H1 (cell line): ENCODE measurements at regions not wholly inside any gene's neighbourhood (a gene's known extent, or its start where the extent isn't known, plus 50 kb on each side); places are given as distances from the start of the nearest gene placed in this dataset.

Experiments
- CTCF ChIA-PET: fragments of 300-600 bp; sonication (Branson Sonifier 250); formaldehyde crosslinking; loops from one replicate; lab custom pipeline; 2021; ENCODE audit not compliant: partially characterized antibody; lab: Charles Lee
- POLR2A ChIA-PET: fragments of 300-600 bp; sonication (Branson Sonifier 250); formaldehyde crosslinking; loops from one replicate; lab custom pipeline; 2021; ENCODE audit warnings: inconsistent platforms; ENCODE audit not compliant: partially characterized antibody; lab: Charles Lee
- DNase-seq, 2 experiments: peaks; one replicate each; pipeline versions ENCODE4 v3.0.0 to v3.0.0-alpha.2; 2010 to 2022; ENCODE audit warnings: low spot score in 2 of 2, low read depth in 1 of 2, mixed read lengths in 1 of 2
- FAIRE-seq: peaks from 2 replicates; lab custom pipeline; 2011; peaks lifted over from hg19 to GRCh38; lab: Jason Lieb, UNC
- H2AFZ ChIP-seq: 2 replicates; pipeline ENCODE4 v1.8.1; 2012; ENCODE audit warnings: low read length, inconsistent platforms
- H2AK5ac ChIP-seq: 2 replicates; pipeline ENCODE4 v1.6.1; 2013; ENCODE audit warnings: low read depth, low read length
- H2BK120ac ChIP-seq: replicated peaks from 2 replicates; pipeline ENCODE3; 2013; ENCODE audit warnings: low read depth, low read length, inconsistent platforms
- H2BK12ac ChIP-seq: 2 replicates; pipeline ENCODE4 v1.6.1; 2013; ENCODE audit warnings: low read depth, low read length
- H2BK15ac ChIP-seq: 2 replicates; pipeline ENCODE4 v1.6.1; 2013; ENCODE audit warnings: low read length
- H2BK20ac ChIP-seq: 2 replicates; pipeline ENCODE4 v1.6.1; 2013; ENCODE audit warnings: low read length
- H2BK5ac ChIP-seq: 2 replicates; pipeline ENCODE4 v1.6.1; 2013; ENCODE audit warnings: low read depth, low read length
- H3K14ac ChIP-seq: 2 replicates; pipeline ENCODE4 v1.6.1; 2013; ENCODE audit warnings: inconsistent platforms; ENCODE audit not compliant: insufficient read length
- H3K18ac ChIP-seq: 2 replicates; pipeline ENCODE4 v1.6.1; 2013; ENCODE audit warnings: low read length; ENCODE audit errors: extremely low read depth
- H3K23ac ChIP-seq: 2 replicates; pipeline ENCODE4 v1.6.1; 2013; ENCODE audit warnings: inconsistent platforms; ENCODE audit not compliant: insufficient read length
- H3K23me2 ChIP-seq: 2 replicates; pipeline ENCODE4 v1.6.1; 2013; ENCODE audit warnings: low read depth, low read length
- H3K27ac ChIP-seq: 2 replicates; pipeline ENCODE4 v1.6.1; 2011; ENCODE audit warnings: low read depth, low read length, inconsistent platforms
- H3K27me3 ChIP-seq, 4 experiments: replicated peaks in 1 of 4; 1 replicate in 1 of 4; 2 replicates in 3 of 4; pipeline versions ENCODE4 v1.6.1 to v1.8.1; 2011 to 2013; ENCODE audit warnings: low read length in 3 of 4, mild to moderate bottlenecking in 3 of 4, inconsistent platforms in 2 of 4, mixed read lengths in 2 of 4, moderate library complexity in 1 of 4; ENCODE audit not compliant: control insufficient read depth in 3 of 4, insufficient read depth in 3 of 4; ENCODE audit errors: extremely low read depth in 1 of 4
- H3K36me3 ChIP-seq, 4 experiments: 2 replicates each; pipeline versions ENCODE4 v1.6.1 to v1.8.1; 2011 to 2013; ENCODE audit warnings: mild to moderate bottlenecking in 4 of 4, low read length in 3 of 4, moderate library complexity in 2 of 4, control low read depth in 1 of 4, inconsistent platforms in 1 of 4; ENCODE audit not compliant: insufficient read depth in 4 of 4, control insufficient read depth in 2 of 4
- H3K4ac ChIP-seq: replicated peaks from 2 replicates; pipeline ENCODE3; 2013; ENCODE audit warnings: low read length, low read depth, mixed read lengths, inconsistent platforms; ENCODE audit not compliant: insufficient read length
- H3K4me1 ChIP-seq, 4 experiments: replicated peaks in 1 of 4; 1 replicate in 1 of 4; 2 replicates in 3 of 4; pipeline versions ENCODE4 v1.6.1 to v1.8.1; 2011 to 2013; ENCODE audit warnings: low read length in 3 of 4, inconsistent platforms in 2 of 4, mixed read lengths in 1 of 4; ENCODE audit not compliant: insufficient read depth in 4 of 4, control insufficient read depth in 3 of 4
- H3K4me2 ChIP-seq, 2 experiments: 2 replicates each; pipeline versions ENCODE4 v1.6.1 to v1.8.1; 2011 to 2013; ENCODE audit warnings: low read depth in 2 of 2, low read length in 2 of 2, control low read depth in 1 of 2, inconsistent platforms in 1 of 2, mild to moderate bottlenecking in 1 of 2; ENCODE audit not compliant: insufficient read depth in 1 of 2
- H3K4me3 ChIP-seq, 4 experiments: fragments of 200-600, 300-600 bp in 1 of 4; sonication (generic), shearing (Covaris generic), sonication (Bioruptor Twin) in 1 of 4; 2 replicates each; pipeline versions ENCODE4 v1.5.1 to v1.8.1; 2011 to 2016; ENCODE audit warnings: low read length in 4 of 4, low read depth in 3 of 4, control low read depth in 2 of 4, inconsistent platforms in 2 of 4, mild to moderate bottlenecking in 2 of 4, mixed read lengths in 1 of 4, moderate library complexity in 1 of 4; ENCODE audit not compliant: insufficient read depth in 2 of 4; ENCODE audit errors: extremely low read depth in 1 of 4
- H3K56ac ChIP-seq: replicated peaks from 2 replicates; pipeline ENCODE3; 2013; ENCODE audit warnings: low read depth, mild to moderate bottlenecking, mixed read lengths, low read length, inconsistent platforms; ENCODE audit not compliant: insufficient read length
- H3K79me1 ChIP-seq: 2 replicates; pipeline ENCODE4 v1.6.1; 2013; ENCODE audit warnings: low read depth, low read length, control low read depth
- H3K79me2 ChIP-seq, 2 experiments: 2 replicates each; pipeline versions ENCODE4 v1.6.1 to v1.8.1; 2012 to 2013; ENCODE audit warnings: low read length in 2 of 2, mild to moderate bottlenecking in 2 of 2, inconsistent platforms in 1 of 2; ENCODE audit not compliant: insufficient read depth in 2 of 2, control insufficient read depth in 1 of 2
- H3K9ac ChIP-seq, 4 experiments: replicated peaks in 1 of 4; 1 replicate in 1 of 4; 2 replicates in 3 of 4; pipeline versions ENCODE4 v1.6.1 to v1.8.1; 2011 to 2013; ENCODE audit warnings: low read depth in 3 of 4, low read length in 3 of 4, control low read depth in 2 of 4, mild to moderate bottlenecking in 2 of 4, moderate library complexity in 2 of 4, inconsistent platforms in 1 of 4; ENCODE audit errors: extremely low read depth in 1 of 4
- H3K9me3 ChIP-seq, 2 experiments: 2 replicates each; pipeline versions ENCODE4 v1.6.1 to v1.8.1; 2012 to 2013; ENCODE audit warnings: mild to moderate bottlenecking in 2 of 2, moderate library complexity in 2 of 2, control low read depth in 1 of 2, inconsistent platforms in 1 of 2, low read depth in 1 of 2, low read length in 1 of 2, mixed read lengths in 1 of 2; ENCODE audit not compliant: insufficient read depth in 2 of 2
- H4K20me1 ChIP-seq, 2 experiments: replicated peaks in 1 of 2; 2 replicates each; pipeline versions ENCODE3 to v1.8.1; 2011 to 2013; ENCODE audit warnings: inconsistent platforms in 2 of 2, low read length in 2 of 2, mild to moderate bottlenecking in 1 of 2; ENCODE audit not compliant: insufficient read depth in 2 of 2, control insufficient read depth in 1 of 2
- H4K5ac ChIP-seq: 2 replicates; pipeline ENCODE4 v1.6.1; 2013; ENCODE audit warnings: low read length, low read depth, mixed read lengths, inconsistent platforms; ENCODE audit not compliant: insufficient read length
- H4K8ac ChIP-seq: 2 replicates; pipeline ENCODE4 v1.8.0; 2013; ENCODE audit warnings: mild to moderate bottlenecking, moderate library complexity, low read length, inconsistent platforms; ENCODE audit not compliant: insufficient read depth; ENCODE audit errors: extremely low read depth
- H4K91ac ChIP-seq: replicated peaks from 2 replicates; pipeline ENCODE3; 2013; ENCODE audit warnings: low read length, mixed read lengths, inconsistent platforms; ENCODE audit not compliant: insufficient read length
- SIN3A ChIP-seq, 2 experiments: IDR thresholded peaks in 1 of 2; conservative IDR thresholded peaks in 1 of 2; 2 replicates each; pipeline ENCODE4 v1.6.1; 2011 to 2012; ENCODE audit warnings: low read length in 2 of 2, improper control_type of control experiment in 1 of 2, low read depth in 1 of 2, mild to moderate bottlenecking in 1 of 2
- TAF7 ChIP-seq: optimal IDR thresholded peaks from 2 replicates; pipeline ENCODE3; 2011; ENCODE audit warnings: low read depth, mild to moderate bottlenecking, inconsistent platforms, low read length, moderate library complexity, borderline replicate concordance
- WGBS, 2 experiments: shearing (Covaris generic) in 1 of 2; methylation state at CpG; one replicate each; pipeline versions ENCODE4 v1.1.6 to v1.1.7; 2013 to 2015; ENCODE audit warnings: low lambda C conversion rate in 2 of 2, mixed read lengths in 2 of 2, inconsistent platforms in 1 of 2, low coverage in 1 of 2, missing lambda C conversion rate in 1 of 2; ENCODE audit not compliant: insufficient replicate concordance in 2 of 2, insufficient coverage in 1 of 2, insufficient read length in 1 of 2; ENCODE audit errors: extremely low coverage in 1 of 2, missing lambda C conversion rate in 1 of 2; 5-methylcytosine and 5-hydroxymethylcytosine counted together

GRCh38 chr6:26273673-26274588 lies 91.1 kb upstream of the BTN3A2 start:
- H3K27ac ChIP-seq, result peak overlapping the region; percentile 87
- POLR2A ChIA-PET, result interaction anchor here (0.6 to 25.5 kb wide), 32 partner anchors 7 to 1619 kb away, joined by 3 to 758 read pairs (median 14); a partner anchor contains a TSS
- TF ChIP-seq TAF7 (peak; percentile 14), SIN3A (conservative IDR thresholded peaks at IDR 0.05 in 1 of 2, IDR thresholded peaks at IDR 0.05 in 1 of 2; ENCODE audit: low read depth in 1 of 2, low read length in 2 of 2) (0 out of 4 replicates have a peak, but pooled peaks of 1 of the 2 experiments have one; percentile 13)

More at GRCh38 chr6:26273673-26274588, 91.1 kb upstream of the BTN3A2 start:
- Histone ChIP-seq H3K4me2 (peak overlapping the region; percentile 83 to 84), H2BK12ac (no peak overlapping the region), H3K27me3 (no peaks in the 10 kb centered on the region), H3K9ac (peak overlapping the region; percentile 83 to 89 (median 86)), H4K8ac (no peak overlapping the region), H4K20me1 (peaks cover 3% of the 10 kb centered on the region in 2 experiments), H3K56ac (peak overlapping the region; percentile 82), H2AK5ac (no peak overlapping the region), H3K23ac (no peak overlapping the region), H3K14ac (no peak overlapping the region), H2BK5ac (peak overlapping the region; percentile 76; the same call in 1 of the 2 replicates), H3K9me3 (no peaks in the 10 kb centered on the region), H2BK120ac (no peak overlapping the region), H3K36me3 (no peaks in the 10 kb centered on the region), H3K4me1 (peaks cover 0 to 6% (median 2%) of the 10 kb centered on the region in 4 experiments; a peak in 4 of 7 replicates), H2BK20ac (no peak overlapping the region), H3K79me2 (peaks cover 0 to 16% of the 10 kb centered on the region in 2 experiments; a peak in 2 of 4 replicates), H2AFZ (no peak overlapping the region), H3K4ac (peak overlapping the region; percentile 4), H3K79me1 (no peaks in the 10 kb centered on the region), H4K5ac (peak overlapping the region; percentile 84), H4K91ac (peak overlapping the region; percentile 29), H3K18ac (peak overlapping the region; percentile 44), H3K23me2 (peaks cover 4% of the 10 kb centered on the region), H3K4me3 (peak overlapping the region; percentile 73 to 97 (median 88)), H2BK15ac (no peak overlapping the region)
- CTCF ChIA-PET, result interaction anchor here (0.7 to 10.3 kb wide), 7 partner anchors 10 to 1278 kb away, joined by 3 to 93 read pairs (median 3); a partner anchor contains a TSS
- DNase-seq (no peak), FAIRE-seq (no peak)
- 7% methylated on average over 21 of the region's 21 CpGs; no CpG with 5 or more reads in 1 of the 2 experiments for WGBS, 2 experiments
